ENCODE measurements at regions not wholly inside any gene's neighbourhood (a gene's known extent, or its start where the extent isn't known, plus 50 kb on each side); places are given as distances from the start of the nearest gene placed in this dataset.

DNA sequence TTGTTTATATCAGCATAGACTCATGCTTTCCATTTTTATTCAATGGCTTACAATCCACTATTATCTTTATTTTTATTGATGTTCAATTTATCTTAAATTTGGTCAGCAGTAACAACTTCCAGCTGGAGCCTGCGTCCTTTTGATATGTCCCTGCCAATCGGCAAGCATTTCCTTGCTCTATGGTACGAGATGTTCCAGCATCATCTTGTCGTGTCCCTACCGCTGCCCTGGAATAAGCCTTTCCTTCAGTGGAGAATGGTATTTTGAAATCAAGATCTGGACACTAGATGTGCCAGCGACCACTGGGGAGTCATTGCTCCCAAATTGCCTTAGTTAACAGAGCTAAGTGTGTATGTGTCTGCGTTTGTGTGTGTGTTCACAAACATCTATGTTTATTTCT, 151.6 kb upstream of the RGMB start:
- TF ChIP-seq EZH2 (IDR thresholded peaks at IDR 0.05; ENCODE audit: borderline replicate concordance, low read depth, low read length, poor library complexity, severe bottlenecking), result no peak
- TF ChIP-seq CTCF (conservative IDR thresholded peaks at IDR 0.05; ENCODE audit: low read depth, low read length), result no peak
- Histone ChIP-seq H3K36me3 (ENCODE audit: insufficient read depth, low read length, poor library complexity, severe bottlenecking) (no peaks in the 10 kb centered on the region), H3K9me3 (ENCODE audit: low read depth, low read length, poor library complexity, severe bottlenecking) (no peaks in the 10 kb centered on the region), H3K27ac (ENCODE audit: low read depth, low read length, poor library complexity, severe bottlenecking) (no peak overlapping the region), H3K27me3 (replicated peaks; ENCODE audit: insufficient read depth, low read depth, low read length, poor library complexity) (peaks cover 51% of the 10 kb centered on the region), H3K4me3 (ENCODE audit: low read depth, low read length, poor library complexity, severe bottlenecking) (no peak overlapping the region), H3K4me1 (ENCODE audit: insufficient read depth, low read length, poor library complexity, severe bottlenecking) (no peaks in the 10 kb centered on the region)
- ChIA-PET CTCF (no interaction called here), POLR2A (ENCODE audit: low non-redundant PET) (no interaction called here)
- BruUV-seq (replicated peaks), result no TSS peak
- intact Hi-C loops (cut with micrococcal nuclease; ENCODE audit: unreplicated experiment), result no loop called here
- DNase-seq (ENCODE audit: low spot score), result no peak

- DNase-seq (ENCODE audit: low spot score), result no peak
- ChIA-PET POLR2A (ENCODE audit: low non-redundant PET) (no interaction called here), CTCF (no interaction called here)
- no peaks in the 10 kb centered on the region for H3K9me3 ChIP-seq (ENCODE audit: low read depth, low read length, poor library complexity, severe bottlenecking)
- no TSS peak for BruUV-seq (replicated peaks)
- intact Hi-C loops (cut with micrococcal nuclease; ENCODE audit: unreplicated experiment), result no loop called here
- no peak overlapping the region for H3K4me3 ChIP-seq (ENCODE audit: low read depth, low read length, poor library complexity, severe bottlenecking)
- no peak overlapping the region for H3K27ac ChIP-seq (ENCODE audit: low read depth, low read length, poor library complexity, severe bottlenecking)
- H3K4me1 ChIP-seq (ENCODE audit: insufficient read depth, low read length, poor library complexity, severe bottlenecking), result no peaks in the 10 kb centered on the region
- peaks cover 48% of the 10 kb centered on the region for H3K27me3 ChIP-seq (replicated peaks; ENCODE audit: insufficient read depth, low read depth, low read length, poor library complexity)
- H3K36me3 ChIP-seq (ENCODE audit: insufficient read depth, low read length, poor library complexity, severe bottlenecking), result no peaks in the 10 kb centered on the region
- TF ChIP-seq CTCF (conservative IDR thresholded peaks at IDR 0.05; ENCODE audit: low read depth, low read length), result no peak
- no peak for TF ChIP-seq EZH2 (IDR thresholded peaks at IDR 0.05; ENCODE audit: borderline replicate concordance, low read depth, low read length, poor library complexity, severe bottlenecking)
Observed at GRCh38 chr5:98624145-98624880, 149.2 kb upstream of the RGMB start.

- Histone ChIP-seq H3K36me3 (ENCODE audit: insufficient read depth, low read length, poor library complexity, severe bottlenecking) (no peaks in the 10 kb centered on the region), H3K27ac (ENCODE audit: low read depth, low read length, poor library complexity, severe bottlenecking) (no peak overlapping the region), H3K9me3 (ENCODE audit: low read depth, low read length, poor library complexity, severe bottlenecking) (no peaks in the 10 kb centered on the region), H3K4me1 (ENCODE audit: insufficient read depth, low read length, poor library complexity, severe bottlenecking) (no peaks in the 10 kb centered on the region), H3K4me3 (ENCODE audit: low read depth, low read length, poor library complexity, severe bottlenecking) (no peak overlapping the region), H3K27me3 (replicated peaks; ENCODE audit: insufficient read depth, low read depth, low read length, poor library complexity) (peaks cover 28% of the 10 kb centered on the region)
- ChIA-PET CTCF (no interaction called here), POLR2A (ENCODE audit: low non-redundant PET) (no interaction called here)
- no peak for TF ChIP-seq EZH2 (IDR thresholded peaks at IDR 0.05; ENCODE audit: borderline replicate concordance, low read depth, low read length, poor library complexity, severe bottlenecking)
- no peak for TF ChIP-seq CTCF (conservative IDR thresholded peaks at IDR 0.05; ENCODE audit: low read depth, low read length)
- intact Hi-C loops (cut with micrococcal nuclease; ENCODE audit: unreplicated experiment), result no loop called here
- DNase-seq (ENCODE audit: low spot score), result no peak
- no TSS peak for BruUV-seq (replicated peaks)
Observed at GRCh38 chr5:98627121-98627520, 146.3 kb upstream of the RGMB start.
